Left renal cortex interstitium (tissue), 4 donors: ENCODE measurements at regions not wholly inside any gene's neighbourhood (a gene's known extent, or its start where the extent isn't known, plus 50 kb on each side); places are given as distances from the start of the nearest gene placed in this dataset.
"Not testable (repeated sequence)": the region's sequence is repeated elsewhere in the genome, so short reads cannot be mapped to it uniquely, and the experiment has no call there.

ENCODE experiments used
- DNase-seq, 4 donors: peaks; one replicate each; pipeline ENCODE4 v3.0.0-alpha.2; 2013; ENCODE audit warnings: low read depth in 4 of 4, low spot score in 2 of 4, missing footprints in 1 of 4

DNA sequence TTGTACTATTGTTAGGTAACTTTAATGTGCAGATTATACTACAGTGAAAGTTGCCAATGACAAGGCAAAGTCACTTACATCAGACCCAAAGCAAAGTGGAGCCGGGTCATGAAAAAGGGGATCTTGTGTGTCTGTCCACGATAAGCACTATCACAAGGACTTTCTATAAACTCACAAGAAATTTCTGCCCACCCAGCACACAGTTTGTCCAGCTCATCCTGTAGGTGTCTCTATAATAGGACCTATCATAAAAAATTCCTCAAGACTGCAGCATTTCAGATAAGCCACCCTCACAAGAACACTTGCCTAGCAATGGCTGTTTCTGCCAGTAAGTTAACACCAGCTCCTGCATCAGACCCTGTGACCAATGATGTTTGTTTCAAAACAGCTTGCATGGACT is 335.9 kb downstream of the OR4F29 start:
- not testable (repeated sequence) for DNase-seq

DNA sequence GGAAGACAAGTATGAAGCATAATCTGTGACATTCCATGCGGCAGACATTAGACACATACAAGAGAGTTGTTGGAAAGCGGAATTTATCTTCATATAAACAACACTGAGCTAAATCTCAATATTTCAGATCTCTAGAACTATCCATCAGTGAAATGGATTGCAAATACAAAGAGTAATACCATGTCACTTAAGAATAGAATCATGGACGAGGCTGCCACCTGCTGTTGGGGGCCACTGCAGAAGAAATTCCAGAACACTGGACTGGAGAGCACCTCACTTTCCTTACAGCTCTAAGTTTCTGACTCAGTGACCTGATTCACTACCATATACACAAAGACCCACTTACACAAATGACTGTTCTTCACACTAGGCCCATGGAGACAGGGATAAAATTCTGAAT is 346.7 kb downstream of the OR4F29 start:
- DNase-seq: not testable (repeated sequence)

DNA sequence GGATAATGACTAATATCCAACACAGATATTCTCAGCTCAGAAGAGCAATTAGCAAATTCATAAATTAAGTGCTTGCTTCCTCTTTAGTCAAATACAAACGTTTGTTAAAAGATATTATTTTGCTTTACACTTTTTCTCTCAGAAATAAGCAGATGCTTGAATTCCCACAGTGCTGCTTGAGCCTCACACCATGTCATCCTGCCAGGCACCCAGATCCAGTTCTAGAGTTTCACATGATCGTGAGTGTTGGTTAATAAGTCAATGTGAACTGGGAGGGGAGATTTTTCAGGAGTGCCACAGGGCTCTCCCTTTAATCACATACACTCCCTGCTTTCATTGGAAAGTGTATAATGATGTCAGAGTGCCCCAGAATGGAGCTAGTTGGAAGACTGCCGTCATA is 352.0 kb downstream of the OR4F29 start:
- DNase-seq: not testable (repeated sequence)

DNA sequence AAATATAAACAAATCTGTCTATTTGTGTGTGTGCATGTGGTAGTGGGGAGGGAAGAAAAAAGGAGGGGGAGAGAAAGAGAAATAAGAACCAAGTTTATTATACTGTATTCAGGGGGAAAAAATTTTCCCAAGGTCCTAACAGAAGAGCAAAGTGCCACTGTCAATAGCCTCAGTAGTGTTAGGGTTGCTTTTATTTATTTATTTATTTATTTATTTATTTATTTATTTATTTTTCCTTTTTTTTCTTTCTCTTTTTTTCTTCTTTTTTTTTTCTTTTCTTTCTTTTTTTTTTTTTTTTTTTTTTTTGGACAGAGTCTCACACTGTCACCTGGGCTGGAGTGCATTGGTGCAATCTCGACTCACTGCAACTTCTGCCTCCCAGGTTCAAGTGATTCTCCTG is 352.7 kb downstream of the OR4F29 start:
- DNase-seq: not testable (repeated sequence)

DNA sequence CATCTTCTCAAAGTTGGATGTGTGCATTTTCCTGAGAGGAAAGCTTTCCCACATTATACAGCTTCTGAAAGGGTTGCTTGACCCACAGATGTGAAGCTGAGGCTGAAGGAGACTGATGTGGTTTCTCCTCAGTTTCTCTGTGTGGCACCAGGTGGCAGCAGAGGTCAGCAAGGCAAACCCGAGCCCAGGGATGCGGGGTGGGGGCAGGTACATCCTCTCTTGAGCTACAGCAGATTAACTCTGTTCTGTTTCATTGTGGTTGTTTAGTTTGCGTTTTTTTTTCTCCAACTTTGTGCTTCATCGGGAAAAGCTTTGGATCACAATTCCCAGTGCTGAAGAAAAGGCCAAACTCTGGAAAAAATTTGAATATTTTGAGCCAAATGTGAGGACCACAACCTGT is 360.2 kb downstream of the OR4F29 start:
- not testable (repeated sequence) for DNase-seq

DNA sequence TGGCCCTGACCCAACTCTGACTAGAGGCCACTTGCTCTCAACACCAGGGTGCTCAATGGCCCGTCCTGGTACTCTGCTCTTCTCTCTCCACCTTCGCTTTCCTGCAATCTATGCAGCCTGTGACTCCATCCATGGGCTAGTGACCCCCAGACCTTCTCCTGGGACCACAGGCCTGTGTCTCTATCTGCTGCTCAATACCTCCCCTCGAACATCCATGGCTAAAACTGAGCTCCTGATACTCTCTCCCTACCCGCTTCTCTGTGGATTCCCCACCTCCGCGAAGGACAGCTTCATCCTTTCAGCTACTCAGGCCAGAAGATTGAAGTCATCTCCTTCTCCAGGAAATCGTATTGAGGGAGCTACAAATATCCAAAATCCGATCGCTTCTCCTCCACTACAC is 363.4 kb downstream of the OR4F29 start:
- not testable (repeated sequence) for DNase-seq

DNA sequence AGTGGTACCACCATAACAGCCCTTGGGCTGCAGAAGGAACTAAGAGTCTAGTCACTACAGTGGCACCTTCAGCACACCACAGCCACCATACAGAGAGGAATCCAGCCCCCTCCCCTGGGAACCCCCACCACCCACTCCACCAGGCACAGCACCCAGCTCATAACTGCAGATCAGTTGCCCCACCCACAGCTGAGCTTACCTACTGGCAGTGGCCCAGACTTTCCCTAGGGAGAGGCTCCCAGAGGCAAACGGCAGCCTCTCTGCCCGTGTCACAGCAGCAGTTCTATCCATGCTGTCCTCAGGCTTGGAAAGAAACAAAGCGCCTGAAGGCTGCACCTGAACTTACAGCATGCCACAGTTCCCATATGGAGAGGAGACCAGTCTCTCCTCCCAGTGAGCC is 372.3 kb downstream of the OR4F29 start:
- not testable (repeated sequence) for DNase-seq

DNA sequence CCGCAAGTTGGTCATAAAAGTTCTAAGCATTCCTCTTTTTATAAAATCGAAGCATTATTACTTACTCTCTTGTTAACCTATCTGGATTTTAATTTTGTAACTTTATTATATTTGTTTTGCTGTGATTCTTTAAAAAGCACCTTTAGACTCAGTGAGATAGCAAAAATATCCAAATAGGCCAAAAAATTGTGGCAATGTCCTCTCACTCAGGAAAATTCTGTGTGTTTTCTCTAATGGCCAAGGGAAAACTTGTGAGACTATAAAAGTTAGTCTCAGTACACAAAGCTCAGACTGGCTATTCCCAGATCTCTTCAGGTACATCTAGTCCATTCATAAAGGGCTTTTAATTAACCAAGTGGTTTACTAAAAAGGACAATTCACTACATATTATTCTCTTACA is 386.4 kb downstream of the OR4F29 start, which contains the start of gene OR4F5:
TSS of gene OR4F5 (plus strand) at position 301 of the 400 bp plus-strand sequence.
- not testable (repeated sequence) for DNase-seq

DNA sequence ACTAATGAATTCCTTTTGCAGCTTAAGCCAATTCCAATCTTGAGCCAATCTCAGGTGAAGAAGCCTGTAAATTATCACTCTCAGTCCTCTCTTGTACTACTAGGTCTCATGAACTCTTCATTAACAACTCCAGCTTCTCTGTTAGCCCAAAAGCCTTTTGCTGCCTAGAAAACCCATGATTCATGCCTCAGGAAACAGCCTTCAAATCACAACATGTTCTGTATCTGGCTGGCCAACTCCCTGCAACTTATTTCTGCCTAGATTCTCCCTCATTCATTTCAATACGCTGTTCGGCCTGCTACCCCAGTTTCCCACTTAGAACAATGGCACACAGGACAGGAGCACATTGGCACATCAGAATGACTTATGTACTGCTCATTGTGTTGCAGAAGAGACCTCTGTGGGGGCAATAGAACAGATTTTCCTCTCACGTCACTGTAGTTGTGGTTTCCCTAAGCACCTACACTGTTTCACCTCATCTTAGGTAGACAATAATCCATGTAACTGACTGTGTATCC is 395.4 kb downstream of the OR4F29 start:
- not testable (repeated sequence) for DNase-seq

DNA sequence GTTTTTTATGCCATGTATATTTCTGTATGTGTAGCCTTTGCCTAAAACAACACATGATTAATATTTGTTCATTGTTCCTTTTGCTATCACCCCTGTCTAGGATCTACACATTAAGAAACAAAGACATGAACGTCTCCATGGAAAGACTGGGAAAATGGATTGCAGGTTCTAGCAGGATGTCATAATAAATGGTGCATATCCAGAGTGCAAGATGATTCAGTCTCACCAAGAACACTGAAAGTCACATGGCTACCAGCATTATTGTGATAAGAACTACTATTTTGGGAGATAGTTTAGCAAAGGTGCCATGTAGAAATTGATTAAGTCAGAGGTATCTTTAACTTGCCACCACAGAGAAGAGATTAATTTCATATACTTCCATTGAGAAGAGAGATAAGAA is 398.3 kb downstream of the OR4F29 start:
- DNase-seq: not testable (repeated sequence)

DNA sequence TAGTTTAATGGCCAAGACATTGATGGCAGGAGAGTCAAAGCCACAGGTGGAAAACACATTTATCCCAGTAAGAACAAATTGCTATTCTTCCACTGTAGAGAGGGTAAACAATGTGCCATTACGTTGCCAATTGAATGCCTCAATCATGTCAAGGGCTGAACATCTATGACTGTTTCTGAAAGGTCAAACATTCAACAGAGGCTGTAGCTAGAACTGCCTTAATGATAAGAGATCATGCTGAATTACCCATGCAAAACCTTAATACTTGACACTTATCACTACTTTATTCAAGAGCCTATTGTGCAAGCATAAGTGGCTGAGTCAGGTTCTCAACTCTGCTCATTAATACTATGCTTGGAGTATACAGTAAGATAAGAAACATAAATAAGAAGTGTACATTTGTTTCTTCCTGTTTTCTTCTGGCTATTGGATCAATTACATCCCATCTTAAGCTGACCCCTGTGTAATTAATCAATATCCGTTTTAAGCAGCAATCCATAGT is 409.5 kb downstream of the OR4F29 start:
- not testable (repeated sequence) for DNase-seq

DNA sequence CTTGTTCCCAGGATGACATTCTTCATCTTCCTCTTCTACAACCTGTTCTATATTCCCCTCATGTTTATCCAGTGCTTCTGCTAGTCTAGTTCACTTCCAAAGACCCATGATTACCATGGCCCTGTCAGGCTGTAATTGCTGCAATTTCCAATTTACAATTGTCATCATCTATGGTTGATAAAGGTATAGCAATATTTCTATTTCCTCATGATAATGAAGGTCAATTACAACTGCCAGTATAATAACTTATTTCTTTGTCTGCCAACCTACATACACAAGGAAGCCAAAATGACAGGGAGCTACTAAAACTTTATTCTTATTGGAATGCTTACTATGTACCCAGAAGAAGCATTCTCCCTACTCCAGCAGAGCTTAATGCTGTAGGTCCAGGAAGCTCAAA is 410.3 kb downstream of the OR4F29 start:
- not testable (repeated sequence) for DNase-seq

DNA sequence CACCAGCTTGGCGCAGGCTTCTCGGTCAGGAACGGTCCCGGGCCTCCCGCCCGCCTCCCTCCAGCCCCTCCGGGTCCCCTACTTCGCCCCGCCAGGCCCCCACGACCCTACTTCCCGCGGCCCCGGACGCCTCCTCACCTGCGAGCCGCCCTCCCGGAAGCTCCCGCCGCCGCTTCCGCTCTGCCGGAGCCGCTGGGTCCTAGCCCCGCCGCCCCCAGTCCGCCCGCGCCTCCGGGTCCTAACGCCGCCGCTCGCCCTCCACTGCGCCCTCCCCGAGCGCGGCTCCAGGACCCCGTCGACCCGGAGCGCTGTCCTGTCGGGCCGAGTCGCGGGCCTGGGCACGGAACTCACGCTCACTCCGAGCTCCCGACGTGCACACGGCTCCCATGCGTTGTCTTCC is 422.3 kb downstream of the OR4F29 start:
- not testable (repeated sequence) for DNase-seq

DNA sequence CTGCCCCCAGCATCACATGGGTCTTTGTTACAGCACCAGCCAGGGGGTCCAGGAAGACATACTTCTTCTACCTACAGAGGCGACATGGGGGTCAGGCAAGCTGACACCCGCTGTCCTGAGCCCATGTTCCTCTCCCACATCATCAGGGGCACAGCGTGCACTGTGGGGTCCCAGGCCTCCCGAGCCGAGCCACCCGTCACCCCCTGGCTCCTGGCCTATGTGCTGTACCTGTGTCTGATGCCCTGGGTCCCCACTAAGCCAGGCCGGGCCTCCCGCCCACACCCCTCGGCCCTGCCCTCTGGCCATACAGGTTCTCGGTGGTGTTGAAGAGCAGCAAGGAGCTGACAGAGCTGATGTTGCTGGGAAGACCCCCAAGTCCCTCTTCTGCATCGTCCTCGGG is 434.2 kb downstream of the OR4F29 start:
- not testable (repeated sequence) for DNase-seq

DNA sequence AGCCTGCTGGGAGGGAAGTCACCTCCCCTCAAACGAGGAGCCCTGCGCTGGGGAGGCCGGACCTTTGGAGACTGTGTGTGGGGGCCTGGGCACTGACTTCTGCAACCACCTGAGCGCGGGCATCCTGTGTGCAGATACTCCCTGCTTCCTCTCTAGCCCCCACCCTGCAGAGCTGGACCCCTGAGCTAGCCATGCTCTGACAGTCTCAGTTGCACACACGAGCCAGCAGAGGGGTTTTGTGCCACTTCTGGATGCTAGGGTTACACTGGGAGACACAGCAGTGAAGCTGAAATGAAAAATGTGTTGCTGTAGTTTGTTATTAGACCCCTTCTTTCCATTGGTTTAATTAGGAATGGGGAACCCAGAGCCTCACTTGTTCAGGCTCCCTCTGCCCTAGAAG is 435.5 kb downstream of the OR4F29 start:
- not testable (repeated sequence) for DNase-seq

DNA sequence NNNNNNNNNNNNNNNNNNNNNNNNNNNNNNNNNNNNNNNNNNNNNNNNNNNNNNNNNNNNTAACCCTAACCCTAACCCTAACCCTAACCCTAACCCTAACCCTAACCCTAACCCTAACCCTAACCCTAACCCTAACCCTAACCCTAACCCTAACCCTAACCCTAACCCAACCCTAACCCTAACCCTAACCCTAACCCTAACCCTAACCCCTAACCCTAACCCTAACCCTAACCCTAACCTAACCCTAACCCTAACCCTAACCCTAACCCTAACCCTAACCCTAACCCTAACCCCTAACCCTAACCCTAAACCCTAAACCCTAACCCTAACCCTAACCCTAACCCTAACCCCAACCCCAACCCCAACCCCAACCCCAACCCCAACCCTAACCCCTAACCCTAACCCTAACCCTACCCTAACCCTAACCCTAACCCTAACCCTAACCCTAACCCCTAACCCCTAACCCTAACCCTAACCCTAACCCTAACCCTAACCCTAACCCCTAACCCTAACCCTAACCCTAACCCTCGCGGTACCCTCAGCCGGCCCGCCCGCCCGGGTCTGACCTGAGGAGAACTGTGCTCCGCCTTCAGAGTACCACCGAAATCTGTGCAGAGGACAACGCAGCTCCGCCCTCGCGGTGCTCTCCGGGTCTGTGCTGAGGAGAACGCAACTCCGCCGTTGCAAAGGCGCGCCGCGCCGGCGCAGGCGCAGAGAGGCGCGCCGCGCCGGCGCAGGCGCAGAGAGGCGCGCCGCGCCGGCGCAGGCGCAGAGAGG is 441.3 kb downstream of the OR4F29 start:
- DNase-seq: not testable (repeated sequence)
